GM23338 (cell line): ENCODE measurements at regions not wholly inside any gene's neighbourhood (a gene's known extent, or its start where the extent isn't known, plus 50 kb on each side); places are given as distances from the start of the nearest gene placed in this dataset.
A peak's percentile ranks its signal among the peaks of the same experiment; 100 is the strongest.

Source experiments
- CREB1 ChIP-seq: fragments of 250-450 bp; sonication (Bioruptor Pico); IDR thresholded peaks from 2 replicates; pipeline ENCODE4 v1.5.0; 2020; ENCODE audit warnings: low read depth, mild to moderate bottlenecking, moderate library complexity
- CTCF ChIP-seq, 2 experiments: fragments of 200-600 bp in 1 of 2; sonication (generic) in 1 of 2; conservative IDR thresholded peaks; 2 replicates each; pipeline versions ENCODE4 v1.5.1 to v1.6.1; 2016 to 2017; ENCODE audit warnings: antibody characterized with exemption in 2 of 2, low read depth in 2 of 2, mild to moderate bottlenecking in 2 of 2, moderate library complexity in 1 of 2
- EZH2 ChIP-seq: fragments of 200-600 bp; sonication (generic); IDR thresholded peaks from one replicate; pipeline ENCODE4 v1.8.0; 2017; ENCODE audit warnings: antibody characterized with exemption, mild to moderate bottlenecking, low read depth; ENCODE audit not compliant: unreplicated experiment
- EZH2phosphoT487 ChIP-seq: fragments of 200-600 bp; sonication (generic); IDR thresholded peaks from one replicate; pipeline ENCODE4 v1.8.1; 2018; ENCODE audit warnings: antibody characterized with exemption; ENCODE audit not compliant: unreplicated experiment
- JUNB ChIP-seq: IDR thresholded peaks from one replicate; pipeline ENCODE4 v1.6.1; 2016; ENCODE audit warnings: antibody characterized with exemption; ENCODE audit not compliant: unreplicated experiment
- POLR2AphosphoS5 ChIP-seq: IDR thresholded peaks from 2 replicates; pipeline ENCODE4 v1.6.1; 2016; ENCODE audit warnings: antibody characterized with exemption, low read depth
- REST ChIP-seq: IDR thresholded peaks from one replicate; pipeline ENCODE4 v1.6.1; 2018; ENCODE audit warnings: antibody characterized with exemption; ENCODE audit not compliant: unreplicated experiment
- STAT1 ChIP-seq: IDR thresholded peaks from one replicate; pipeline ENCODE4 v1.6.1; 2016; ENCODE audit warnings: antibody characterized with exemption; ENCODE audit not compliant: unreplicated experiment

GRCh38 chr4:117164338-117164737 is 79.0 kb upstream of the TRAM1L1 start:
- TF ChIP-seq EZH2 (no peak), JUNB (no peak), CTCF (conservative IDR thresholded peaks at IDR 0.05; ENCODE audit: low read depth in 2 of 2) (peak; percentile 22 to 46; a peak in 2 of 4 replicates), STAT1 (no peak), POLR2AphosphoS5 (no peak), CREB1 (no peak), EZH2phosphoT487 (no peak), REST (no peak)
